ENCODE measurements at regions not wholly inside any gene's neighbourhood (a gene's known extent, or its start where the extent isn't known, plus 50 kb on each side); places are given as distances from the start of the nearest gene placed in this dataset.
"Not testable (repeated sequence)": the region's sequence is repeated elsewhere in the genome, so short reads cannot be mapped to it uniquely, and the experiment has no call there.

- DNase-seq, result no peak
Measured at GRCh38 chr9:30476826-30477225, 1907.6 kb upstream of the ACO1 start.

DNA sequence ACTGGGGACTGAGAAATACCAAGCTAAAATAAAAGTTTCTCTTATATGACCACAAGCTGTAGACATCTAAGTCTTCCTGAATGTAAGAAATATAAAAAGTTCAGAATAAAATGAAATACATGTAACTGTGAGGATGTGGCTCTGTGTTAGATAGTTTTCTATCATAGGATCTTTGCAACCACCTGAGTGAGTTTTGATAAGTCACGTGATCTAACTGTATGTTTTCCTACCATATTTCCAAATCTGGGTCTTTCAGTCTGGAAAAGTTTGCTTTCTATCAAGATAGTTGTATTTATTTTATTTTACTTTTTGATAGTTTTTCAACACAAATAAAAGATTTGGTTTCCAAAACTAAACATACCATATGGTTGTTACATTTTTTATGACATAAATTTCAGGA is 1905.8 kb upstream of the ACO1 start:
- no peak for DNase-seq

- no peak for DNase-seq
Measured at GRCh38 chr9:30482499-30482898, 1901.9 kb upstream of the ACO1 start.

- DNase-seq, result no peak
Measured at GRCh38 chr9:30484690-30485089, 1899.8 kb upstream of the ACO1 start.

- no peak for DNase-seq
Measured at GRCh38 chr9:30504502-30504905, 1879.9 kb upstream of the ACO1 start.

DNA sequence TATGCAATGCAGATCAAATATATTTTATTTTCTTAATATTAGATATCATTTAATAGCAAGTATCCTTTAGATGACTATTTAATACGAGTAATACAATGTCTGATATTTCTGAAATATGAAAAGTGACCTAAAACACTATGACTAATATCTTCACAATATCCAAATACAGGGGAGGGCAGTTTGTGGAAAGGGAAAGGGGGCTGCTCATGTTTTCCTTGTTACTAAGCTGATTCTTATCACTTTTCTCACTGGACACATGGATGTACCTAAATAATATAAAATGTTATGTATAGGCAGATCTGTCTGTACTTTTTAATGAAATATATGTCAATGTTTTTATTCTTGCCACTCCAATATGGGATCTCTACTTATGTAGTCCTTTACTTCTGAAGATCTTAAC is 1879.1 kb upstream of the ACO1 start:
- no peak for DNase-seq

GRCh38 chr9:30506749-30507148 is 1877.7 kb upstream of the ACO1 start:
- no peak for DNase-seq

- no peak for DNase-seq
Measured at GRCh38 chr9:30507166-30507565, 1877.3 kb upstream of the ACO1 start.

GRCh38 chr9:30511666-30512065 is 1872.8 kb upstream of the ACO1 start:
- DNase-seq, result no peak

DNA sequence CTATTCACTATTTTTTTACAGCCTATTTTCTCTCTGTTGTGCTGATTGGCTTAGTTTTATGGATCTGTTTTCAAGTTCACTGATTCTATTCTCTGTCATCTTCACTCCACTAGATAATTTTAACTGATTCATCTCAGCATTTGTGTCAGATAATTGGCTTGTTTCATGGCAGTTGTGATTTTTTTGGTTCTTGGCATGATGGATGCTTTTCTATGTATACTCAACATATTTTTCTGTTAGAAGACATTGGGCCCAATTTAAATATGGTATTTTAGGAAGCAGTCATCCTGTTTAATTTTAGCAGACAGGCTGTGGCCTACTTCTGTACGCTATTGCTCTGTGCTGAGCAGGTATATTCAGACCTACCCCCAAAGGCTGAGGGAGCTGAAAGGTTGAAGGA is 1865.3 kb upstream of the ACO1 start:
- no peak for DNase-seq

DNA sequence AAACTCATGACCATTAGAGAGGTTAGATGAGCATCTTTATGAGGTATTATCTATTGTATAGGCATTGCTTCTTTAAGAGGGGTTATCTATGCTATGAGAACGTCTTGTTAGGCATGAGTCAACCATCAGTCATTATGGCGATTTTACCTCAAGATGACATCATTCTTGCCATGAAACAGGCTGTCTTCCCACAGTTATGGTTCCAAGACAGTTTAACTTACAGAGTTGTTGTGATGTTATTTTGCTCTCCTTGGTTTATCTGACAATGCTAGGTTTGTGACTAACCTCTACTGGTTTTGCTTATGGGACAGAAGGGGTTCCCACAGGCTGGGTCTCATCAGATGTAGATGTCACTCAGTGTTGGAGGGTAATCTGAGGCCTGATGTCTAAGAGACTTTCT is 1864.7 kb upstream of the ACO1 start:
- no peak for DNase-seq

- peak; percentile 2 for DNase-seq
Measured at GRCh38 chr9:30522061-30522460, 1862.4 kb upstream of the ACO1 start.

- peak; percentile 19 for DNase-seq
Measured at GRCh38 chr9:30522486-30522885, 1862.0 kb upstream of the ACO1 start.

DNA sequence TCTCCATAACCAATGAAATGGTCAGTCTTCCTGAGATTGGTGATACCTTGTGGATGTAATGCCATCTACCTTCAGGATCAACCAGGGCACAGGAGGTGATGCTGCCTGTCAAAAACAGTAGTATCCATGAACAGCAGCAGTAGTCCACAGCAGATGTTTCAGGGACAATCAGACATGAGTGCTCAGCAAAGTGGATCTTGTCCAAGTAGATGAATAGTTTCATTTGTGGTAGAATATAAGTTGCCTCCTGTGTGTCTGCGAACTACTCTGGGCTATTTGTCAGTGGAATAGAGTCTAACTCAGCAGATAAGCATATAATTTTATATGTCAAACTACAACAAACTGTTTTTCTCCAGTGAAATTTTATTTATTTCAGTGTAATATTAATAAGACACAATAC is 1860.1 kb upstream of the ACO1 start:
- no peak for DNase-seq

GRCh38 chr9:30534455-30534854 is 1850.0 kb upstream of the ACO1 start:
- no peak for DNase-seq

- DNase-seq, result no peak
Measured at GRCh38 chr9:30534896-30535295, 1849.5 kb upstream of the ACO1 start.

GRCh38 chr9:30536494-30536893 is 1847.9 kb upstream of the ACO1 start:
- no peak for DNase-seq

GRCh38 chr9:30539696-30540095 is 1844.7 kb upstream of the ACO1 start:
- not testable (repeated sequence) for DNase-seq

GRCh38 chr9:30574355-30575151 is 1809.9 kb upstream of the ACO1 start:
- no peak for DNase-seq

GRCh38 chr9:30575218-30575617 is 1809.2 kb upstream of the ACO1 start:
- DNase-seq, result no peak

DNA sequence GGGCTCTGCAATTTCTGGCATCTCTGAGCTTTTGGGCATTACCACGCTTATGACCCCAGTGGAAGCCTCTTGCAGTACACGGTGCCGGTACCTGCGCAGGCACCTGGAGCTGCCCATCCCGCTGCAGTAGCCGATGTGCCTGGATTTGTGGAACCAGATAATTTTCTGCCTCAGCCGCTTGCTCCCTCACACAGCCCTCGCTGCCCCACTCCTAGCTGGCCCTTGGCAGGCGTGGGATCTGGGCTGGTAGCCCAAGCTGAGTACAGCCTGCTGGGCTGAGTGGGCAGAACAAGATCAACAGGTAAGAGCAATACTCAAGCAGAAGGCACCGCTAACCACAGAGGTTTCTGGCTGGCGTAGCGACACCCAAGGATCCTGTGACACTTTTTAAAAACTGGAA is 1808.8 kb upstream of the ACO1 start:
- no peak for DNase-seq

DNA sequence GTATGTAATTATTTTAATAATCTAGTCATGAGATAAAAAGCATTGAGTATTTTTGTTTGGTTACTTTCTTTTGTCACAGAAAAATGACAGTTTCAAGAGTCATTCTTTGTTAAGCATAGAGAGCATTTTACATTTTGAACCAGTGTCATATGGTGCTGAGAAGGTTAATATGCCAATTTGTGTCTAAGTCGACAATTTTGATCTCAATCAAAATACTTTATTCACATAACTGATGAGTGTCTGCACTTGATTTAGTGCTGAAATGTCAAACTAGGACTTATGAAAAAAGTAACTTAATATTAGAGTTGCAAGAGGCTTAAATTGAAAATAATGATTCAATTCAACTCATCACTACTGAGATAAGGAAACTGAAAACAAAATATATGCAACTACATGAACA is 1804.6 kb upstream of the ACO1 start:
- no peak for DNase-seq

DNA sequence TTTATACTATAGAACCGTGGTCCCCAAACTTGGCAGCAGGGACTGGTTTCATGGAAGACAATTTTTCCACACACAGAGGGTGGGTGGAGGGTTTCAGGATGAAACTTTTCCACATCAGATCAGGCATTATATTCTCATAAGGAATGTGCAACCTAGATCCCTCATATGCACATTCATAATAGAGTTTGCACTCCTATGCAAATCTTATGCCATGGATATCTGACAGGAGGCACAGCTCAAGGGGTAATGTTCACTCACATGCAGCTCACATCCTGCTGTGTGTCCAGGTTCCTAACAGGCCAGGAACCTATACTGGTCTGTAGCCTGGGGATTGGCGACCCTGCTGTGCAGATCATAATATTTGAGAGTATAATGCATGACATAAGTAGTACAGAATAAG is 1802.2 kb upstream of the ACO1 start:
- no peak for DNase-seq

DNA sequence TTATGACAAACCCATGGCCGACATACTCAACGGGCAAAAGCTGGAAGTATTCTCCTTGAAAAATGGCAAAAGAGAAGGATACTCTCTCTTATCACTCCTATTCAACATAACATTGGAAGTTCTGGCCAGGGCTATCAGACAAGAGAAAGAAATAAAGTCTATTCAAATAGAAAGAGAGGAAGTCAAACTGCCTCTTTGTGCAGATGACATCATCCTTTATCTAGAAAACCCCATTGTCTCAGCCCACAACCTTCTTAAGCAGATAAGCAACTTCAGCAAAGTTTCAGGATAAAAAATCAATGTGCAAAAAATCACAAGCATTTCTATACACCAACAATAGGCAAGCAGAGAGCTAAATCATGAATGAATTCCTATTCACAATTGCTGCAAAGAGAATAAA is 1799.9 kb upstream of the ACO1 start:
- DNase-seq, result no peak

DNA sequence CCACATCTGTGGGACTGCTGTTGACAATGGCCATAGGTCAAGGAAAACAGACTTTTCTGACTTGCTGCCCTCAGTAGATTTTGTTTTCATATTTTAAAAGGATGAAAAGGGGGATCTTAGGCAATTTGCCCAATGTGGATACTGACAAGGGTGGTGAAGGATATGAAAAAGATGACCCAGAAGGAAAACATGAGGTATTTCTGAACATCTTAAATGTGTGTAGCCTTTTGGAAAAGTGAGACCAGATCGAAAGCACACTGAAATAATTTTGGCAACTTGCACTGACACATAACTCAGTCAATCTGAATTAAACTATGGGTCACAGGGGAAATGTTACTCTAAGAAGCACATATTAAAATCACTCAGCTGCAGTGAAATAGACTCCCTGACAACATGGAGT is 1793.0 kb upstream of the ACO1 start:
- no peak for DNase-seq
